ENCODE measurements at regions not wholly inside any gene's neighbourhood (a gene's known extent, or its start where the extent isn't known, plus 50 kb on each side); places are given as distances from the start of the nearest gene placed in this dataset.
"Not testable (repeated sequence)": the region's sequence is repeated elsewhere in the genome, so short reads cannot be mapped to it uniquely, and the experiment has no call there.

- not testable (repeated sequence) for TF ChIP-seq CHD2 (IDR thresholded peaks at IDR 0.05; ENCODE audit: borderline replicate concordance, low read depth, low read length); ZBTB33 (IDR thresholded peaks at IDR 0.05)
Measured at GRCh38 chr16:29219562-29219961, 186.9 kb downstream of the NPIPB11 start.

All from GM12878 (cell line).